GM12872 (cell line): ENCODE measurements at regions not wholly inside any gene's neighbourhood (a gene's known extent, or its start where the extent isn't known, plus 50 kb on each side); places are given as distances from the start of the nearest gene placed in this dataset.

Source experiments
- TF ChIP-seq, protein P1 (sequence below): IDR thresholded peaks from 3 replicates; pipeline ENCODE4 v1.5.1; 2011; ENCODE audit warnings: low read depth, mild to moderate bottlenecking, low read length, moderate library complexity; ENCODE audit not compliant: insufficient read depth

DNA sequence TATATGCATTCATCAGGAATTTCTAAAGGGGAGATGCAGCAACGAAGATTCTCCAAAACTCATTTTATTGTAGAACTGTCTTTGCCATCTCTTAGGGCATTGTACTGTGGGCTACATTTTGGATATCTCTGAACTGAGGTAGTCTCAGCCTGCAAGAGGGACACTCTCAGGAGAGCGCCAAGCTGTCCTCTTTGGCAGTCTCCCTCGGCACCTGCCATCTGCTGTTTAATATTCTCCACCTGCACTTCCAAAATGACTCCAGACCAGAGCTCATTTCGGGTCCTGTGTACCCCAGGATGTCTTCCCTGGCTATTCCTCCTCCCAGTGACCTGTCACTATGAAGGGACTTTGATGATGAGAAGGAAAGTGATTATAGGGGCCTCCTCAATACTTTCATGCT is 356.3 kb upstream of the C1orf174 start:
- TF ChIP-seq, protein P1, sequence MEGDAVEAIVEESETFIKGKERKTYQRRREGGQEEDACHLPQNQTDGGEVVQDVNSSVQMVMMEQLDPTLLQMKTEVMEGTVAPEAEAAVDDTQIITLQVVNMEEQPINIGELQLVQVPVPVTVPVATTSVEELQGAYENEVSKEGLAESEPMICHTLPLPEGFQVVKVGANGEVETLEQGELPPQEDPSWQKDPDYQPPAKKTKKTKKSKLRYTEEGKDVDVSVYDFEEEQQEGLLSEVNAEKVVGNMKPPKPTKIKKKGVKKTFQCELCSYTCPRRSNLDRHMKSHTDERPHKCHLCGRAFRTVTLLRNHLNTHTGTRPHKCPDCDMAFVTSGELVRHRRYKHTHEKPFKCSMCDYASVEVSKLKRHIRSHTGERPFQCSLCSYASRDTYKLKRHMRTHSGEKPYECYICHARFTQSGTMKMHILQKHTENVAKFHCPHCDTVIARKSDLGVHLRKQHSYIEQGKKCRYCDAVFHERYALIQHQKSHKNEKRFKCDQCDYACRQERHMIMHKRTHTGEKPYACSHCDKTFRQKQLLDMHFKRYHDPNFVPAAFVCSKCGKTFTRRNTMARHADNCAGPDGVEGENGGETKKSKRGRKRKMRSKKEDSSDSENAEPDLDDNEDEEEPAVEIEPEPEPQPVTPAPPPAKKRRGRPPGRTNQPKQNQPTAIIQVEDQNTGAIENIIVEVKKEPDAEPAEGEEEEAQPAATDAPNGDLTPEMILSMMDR = no peak

GRCh38 chr1:4261327-4261726 is 361.3 kb upstream of the C1orf174 start:
- TF ChIP-seq, protein P1 = no peak

DNA sequence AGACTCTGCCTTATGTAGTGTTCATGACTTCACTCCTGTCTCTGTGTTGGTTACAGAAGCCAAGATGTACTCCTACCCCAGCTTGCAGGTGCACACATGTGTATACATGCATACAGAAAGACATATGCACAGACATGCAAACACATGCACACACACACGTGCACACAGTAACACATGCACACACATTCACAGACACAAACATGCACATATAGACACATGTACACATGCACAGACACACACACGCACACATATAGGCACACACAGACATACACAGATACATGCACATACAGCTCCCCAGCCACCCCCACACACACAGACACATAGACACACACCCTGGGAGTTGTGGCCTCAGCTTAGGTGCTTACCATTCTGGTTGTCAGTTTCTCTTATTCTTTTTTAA is 362.6 kb upstream of the C1orf174 start:
- TF ChIP-seq, protein P1 = no peak

DNA sequence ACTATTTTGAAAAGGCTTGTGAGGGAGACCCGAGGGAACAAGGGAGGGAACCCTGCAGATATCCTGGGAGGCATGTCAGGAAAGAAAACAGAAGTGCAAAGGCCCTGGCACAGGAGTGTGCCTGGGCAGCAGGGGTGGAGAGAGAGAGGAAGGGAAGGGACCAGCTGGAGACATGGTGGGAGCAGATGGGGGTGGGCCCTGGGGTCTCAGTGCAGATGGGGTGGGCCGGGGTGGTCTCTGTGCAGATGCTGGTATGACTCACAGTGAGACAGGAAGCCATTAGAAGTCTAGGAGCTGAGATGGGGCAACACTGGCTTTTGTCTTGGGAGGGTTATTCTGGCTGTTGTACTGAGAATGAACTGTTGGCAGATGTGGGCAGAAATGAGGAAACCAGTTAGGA is 363.6 kb upstream of the C1orf174 start:
- TF ChIP-seq, protein P1 = no peak

GRCh38 chr1:4265836-4266235 is 365.8 kb upstream of the C1orf174 start:
- TF ChIP-seq, protein P1 = no peak

DNA sequence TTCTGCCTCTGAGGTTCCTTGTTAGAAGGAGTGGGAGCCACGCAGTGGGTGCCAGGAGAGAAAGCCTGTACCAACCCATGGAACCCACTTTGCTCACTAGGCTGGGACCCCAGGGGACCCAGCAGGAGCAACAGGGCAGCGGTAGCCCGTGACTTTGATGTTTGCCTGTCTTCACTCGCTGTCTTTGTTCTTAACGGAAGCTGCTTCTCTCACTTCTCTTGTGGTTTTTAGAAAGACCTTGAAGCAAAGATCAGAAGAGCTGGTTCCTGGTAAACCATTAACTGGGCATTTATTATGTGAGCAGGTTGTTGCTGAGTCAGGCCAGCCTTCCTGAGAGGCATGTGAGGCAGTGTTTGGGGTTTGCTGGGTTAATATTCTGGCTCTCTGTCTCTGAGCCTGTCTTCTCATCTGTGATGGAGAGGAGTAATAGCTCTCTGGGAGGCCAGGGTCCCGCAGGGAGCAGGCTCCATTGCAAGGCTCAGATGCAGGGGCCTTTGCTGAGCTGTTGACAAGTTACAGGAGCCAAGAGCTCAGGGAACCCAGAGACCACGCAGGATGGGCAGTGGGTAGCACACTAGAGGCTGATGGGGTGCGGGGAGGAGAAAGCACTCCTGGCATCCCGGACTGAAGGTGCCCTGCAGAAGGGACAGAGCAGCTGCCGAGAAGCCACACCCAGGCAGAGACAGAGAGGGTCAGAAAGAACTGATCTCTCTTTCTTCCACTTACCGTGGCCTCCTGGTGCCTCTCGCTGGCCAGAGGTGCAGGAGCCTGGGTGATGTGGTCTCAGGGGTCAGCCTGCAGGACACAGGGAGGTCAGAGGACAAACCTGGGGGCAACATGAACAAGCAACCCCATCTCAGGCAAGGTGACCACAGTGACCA is 367.5 kb upstream of the C1orf174 start:
- TF ChIP-seq, protein P1 = no peak

DNA sequence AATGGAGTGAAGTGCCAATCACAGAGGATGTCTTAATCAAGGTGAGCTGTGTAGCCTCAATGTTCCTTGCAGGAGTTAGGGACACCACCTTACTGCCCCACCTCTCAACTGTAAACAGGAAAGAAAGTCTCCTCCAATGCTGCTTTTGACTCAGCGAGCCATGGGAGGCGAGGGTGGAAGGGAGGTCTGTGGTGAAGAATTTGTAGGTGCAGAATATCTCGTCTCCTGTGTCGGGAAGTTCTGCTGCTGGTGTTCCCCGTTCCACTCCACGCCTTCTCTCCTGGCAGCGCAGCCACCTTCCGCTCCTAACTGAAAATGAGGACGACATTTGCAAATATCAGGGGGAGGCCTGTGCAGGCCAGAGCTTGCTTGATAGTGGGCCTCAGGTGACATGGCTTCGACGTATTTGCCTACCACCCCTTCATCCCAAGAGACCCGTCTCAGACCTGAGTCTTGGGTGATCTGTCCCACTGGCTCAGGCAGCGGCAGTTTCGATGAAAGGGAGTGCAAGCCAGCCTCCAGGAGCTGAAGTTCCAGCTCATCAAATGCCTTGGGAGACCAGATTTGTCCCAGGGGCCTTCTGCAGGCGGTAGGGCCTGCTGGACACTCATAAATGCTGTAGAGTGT is 368.3 kb upstream of the C1orf174 start:
- TF ChIP-seq, protein P1 = no peak
